GM21515 (cell line): ENCODE measurements at regions not wholly inside any gene's neighbourhood (a gene's known extent, or its start where the extent isn't known, plus 50 kb on each side); places are given as distances from the start of the nearest gene placed in this dataset.
"Not testable (repeated sequence)": the region's sequence is repeated elsewhere in the genome, so short reads cannot be mapped to it uniquely, and the experiment has no call there.

ENCODE experiments used
- ATAC-seq: cut with Tn5 transposase; IDR thresholded peaks from one replicate; pipeline ENCODE4 v1.9.1; 2021; ENCODE audit not compliant: unreplicated experiment

- no peak for ATAC-seq
Observed at GRCh38 chr3:190990898-190991297, 128.4 kb upstream of the GMNC start.

- ATAC-seq = no peak
Observed at GRCh38 chr3:190989218-190989617, 126.7 kb upstream of the GMNC start.

DNA sequence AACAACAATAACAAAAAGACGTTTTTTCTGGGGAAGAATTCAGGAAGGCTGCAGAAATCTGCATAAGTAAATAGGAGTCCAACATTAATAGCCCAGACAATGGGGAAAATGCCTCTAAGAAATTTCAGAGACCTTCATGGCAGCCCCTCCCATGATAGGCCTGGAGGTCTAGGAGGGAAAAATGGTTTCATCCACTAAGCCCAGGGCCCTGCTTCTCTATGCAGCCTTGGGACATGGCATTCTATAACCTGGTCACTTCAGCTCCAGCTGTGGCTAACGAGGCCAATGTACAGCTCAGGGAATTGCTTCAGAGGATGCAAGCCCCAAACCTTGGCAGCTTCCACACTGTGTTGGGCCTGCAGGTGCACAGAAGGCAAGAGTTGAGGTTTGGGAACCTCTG, 125.6 kb upstream of the GMNC start:
- ATAC-seq = no peak

- no peak for ATAC-seq
Observed at GRCh38 chr3:190984502-190985244, 122.2 kb upstream of the GMNC start.

DNA sequence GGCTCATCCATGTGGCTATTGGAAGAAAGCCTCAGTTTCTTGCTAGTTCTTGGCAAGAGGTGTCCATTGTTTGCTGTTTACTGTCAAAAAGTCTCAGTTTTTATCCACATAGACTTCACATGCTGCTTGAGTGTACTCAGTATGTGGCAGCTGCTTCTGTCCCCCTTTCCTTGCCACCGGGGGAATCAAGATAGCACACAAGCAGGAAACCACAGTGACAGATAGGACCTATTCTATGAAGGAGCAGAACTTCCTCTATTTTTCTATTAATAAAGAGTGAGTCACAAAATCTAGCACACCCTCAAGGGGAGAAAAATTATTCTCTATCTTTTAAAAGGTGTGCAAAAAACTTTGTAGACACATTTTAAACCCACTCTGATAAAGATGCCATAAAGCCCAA, 121.4 kb upstream of the GMNC start:
- peak; percentile 64 for ATAC-seq

DNA sequence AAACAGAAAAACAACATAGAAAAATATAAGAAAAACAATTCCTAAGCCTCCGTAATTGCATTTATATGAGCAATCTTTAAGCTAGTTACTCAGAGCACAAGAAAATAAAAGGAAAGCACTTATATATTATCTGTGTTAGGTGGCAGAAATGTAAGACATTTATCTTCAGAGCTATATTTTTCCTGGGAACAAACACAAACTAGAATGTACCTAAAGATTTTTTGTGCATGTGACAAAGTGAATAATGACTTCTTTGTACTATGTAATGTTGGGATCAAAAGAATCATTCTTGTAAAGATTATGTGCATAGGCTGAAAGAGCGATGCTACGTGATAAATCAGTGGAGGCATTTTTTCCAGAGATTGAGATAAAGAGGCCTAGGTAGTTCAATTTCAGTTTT, 111.3 kb upstream of the GMNC start:
- ATAC-seq = no peak

DNA sequence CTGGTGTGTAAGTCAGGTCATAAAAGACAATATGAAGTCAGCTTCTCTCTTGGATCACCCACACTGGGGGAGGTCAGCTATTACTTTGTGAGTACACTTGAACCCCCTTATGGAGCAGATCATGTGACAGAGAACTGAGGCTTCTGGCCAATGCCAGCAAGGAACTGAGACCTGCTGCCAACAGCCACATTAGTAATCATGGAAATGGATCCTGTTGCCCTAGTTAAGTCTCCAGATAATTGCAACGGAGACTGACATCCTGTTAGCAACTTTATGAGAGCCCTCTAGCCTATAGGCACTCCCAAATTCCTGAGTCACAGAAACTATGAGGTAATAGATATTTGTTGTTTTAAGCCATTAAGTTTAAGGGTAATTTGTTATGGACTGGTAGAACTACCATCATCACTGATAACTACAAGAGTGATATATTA, 110.4 kb upstream of the GMNC start:
- no peak for ATAC-seq

GRCh38 chr3:190972196-190972595, 109.7 kb upstream of the GMNC start:
- ATAC-seq = no peak

DNA sequence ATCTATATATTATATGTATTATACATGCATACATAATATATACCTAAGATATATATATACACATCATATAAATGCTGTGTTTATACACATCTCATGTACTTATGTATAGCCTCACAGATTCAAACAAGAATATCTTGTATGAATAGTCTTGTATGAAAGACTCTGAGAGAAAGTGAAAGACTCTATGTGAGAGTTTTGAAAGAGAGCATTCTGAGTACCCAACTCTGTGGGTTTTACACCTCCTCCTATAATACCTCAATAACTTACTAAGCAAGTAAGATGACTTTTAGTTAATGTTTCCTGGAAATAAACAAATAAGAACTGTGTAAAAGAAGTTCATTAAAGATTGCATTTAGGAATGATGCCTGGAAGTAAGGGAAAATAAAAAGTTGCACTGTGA, 108.1 kb upstream of the GMNC start:
- ATAC-seq = no peak

DNA sequence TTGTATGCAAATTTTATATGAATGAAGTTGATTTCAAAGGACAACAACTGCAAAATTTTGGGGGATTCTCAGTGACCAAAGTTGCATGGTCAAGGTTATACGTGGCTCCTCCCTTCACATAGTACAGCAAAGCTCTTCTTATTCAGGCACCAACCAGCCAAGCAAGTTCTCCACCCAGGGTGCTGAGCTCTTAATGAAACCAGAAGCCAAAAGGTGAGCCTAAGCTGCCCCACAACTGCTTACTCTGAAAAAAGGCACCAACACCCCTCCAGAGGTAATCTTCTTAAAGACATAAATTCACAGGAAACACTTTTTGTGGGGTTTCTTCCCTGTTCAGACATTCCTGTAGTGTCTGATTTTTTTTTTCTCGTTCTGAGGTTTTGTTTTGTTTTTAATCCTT, 106.1 kb upstream of the GMNC start:
- no peak for ATAC-seq

DNA sequence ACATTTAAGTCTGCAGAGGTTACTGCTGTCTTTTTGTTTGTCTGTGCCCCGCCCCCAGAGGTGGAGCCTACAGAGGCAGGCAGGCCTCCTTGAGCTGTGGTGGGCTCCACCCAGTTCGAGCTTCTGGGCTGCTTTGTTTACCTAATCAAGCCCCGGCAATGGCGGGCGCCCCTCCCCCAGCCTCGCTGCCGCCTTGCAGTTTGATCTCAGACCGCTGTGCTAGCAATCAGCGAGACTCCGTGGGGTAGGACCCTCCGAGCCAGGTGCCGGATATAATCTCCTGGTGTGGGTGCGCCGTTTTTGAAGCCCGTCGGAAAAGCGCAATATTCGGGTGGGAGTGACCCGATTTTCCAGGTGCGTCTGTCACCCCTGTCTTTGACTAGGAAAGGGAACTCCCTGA, 102.4 kb upstream of the GMNC start:
- ATAC-seq = not testable (repeated sequence)

DNA sequence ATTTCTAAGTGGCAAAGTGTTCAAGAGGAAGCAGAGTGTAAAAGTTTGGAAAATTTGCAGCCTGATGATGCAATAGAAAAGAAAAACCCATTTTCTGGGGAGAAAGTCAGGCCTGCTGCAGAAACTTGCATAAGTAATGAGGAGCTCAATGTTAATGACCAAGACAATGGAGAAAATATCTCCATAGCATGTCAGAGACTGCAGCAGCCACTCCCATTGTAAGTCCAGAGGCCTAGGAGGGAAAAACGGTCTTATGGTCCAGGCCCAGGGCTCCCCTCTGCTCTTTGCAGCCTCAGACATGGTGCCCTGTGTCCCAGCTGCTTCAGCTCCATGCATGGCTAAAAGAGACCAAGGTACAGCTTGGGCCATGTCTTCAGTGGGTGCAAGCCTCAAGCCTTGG, 96.6 kb upstream of the GMNC start:
- ATAC-seq = no peak

DNA sequence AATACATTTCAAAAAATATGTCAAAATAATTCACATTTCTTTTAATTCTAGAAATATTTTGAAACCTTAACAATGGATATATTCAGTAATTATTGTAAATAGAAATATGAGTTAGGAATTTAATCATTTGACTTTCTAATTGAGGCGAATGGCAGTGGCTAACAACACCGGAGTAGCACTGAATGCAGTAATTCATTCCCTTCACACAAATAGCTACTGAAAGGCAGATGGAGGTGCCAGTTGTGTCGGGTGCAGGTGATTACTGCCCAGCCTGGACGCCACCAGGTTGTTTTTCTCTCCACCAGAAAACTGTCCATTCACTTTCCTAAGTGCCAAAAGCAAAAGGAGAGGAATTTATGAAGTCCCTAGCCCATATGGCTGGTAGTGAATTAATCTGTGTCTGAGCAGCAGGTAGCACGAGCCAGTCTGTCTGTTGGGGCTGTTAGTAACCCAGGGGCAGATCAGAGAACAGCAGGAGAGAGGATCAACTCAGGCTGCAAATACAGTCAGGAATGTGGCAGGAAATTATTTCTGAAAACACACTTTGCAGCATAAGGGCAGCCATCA, 79.3 kb upstream of the GMNC start:
- ATAC-seq = no peak

GRCh38 chr3:190934616-190935015, 72.1 kb upstream of the GMNC start:
- ATAC-seq = not testable (repeated sequence)

DNA sequence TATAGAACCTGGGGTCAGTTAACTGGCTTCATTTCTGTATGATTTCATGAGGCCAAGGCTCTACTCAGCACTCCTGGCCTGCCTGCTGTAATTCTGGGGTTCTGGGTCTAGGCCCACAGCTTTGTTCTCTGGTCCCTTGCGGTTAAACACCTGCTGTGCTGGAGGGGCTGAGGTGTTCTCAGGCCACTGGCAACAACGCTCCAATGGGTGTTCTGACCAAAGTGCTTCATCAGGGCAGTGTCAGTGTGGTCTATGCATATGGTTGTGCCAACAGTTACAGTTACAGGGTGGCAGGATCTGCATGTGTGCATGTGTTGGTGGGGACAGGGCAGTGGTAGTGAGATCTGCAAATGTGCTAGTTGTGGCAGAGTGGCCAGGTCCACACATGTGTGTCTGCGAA, 64.1 kb upstream of the GMNC start:
- no peak for ATAC-seq

- no peak for ATAC-seq
Observed at GRCh38 chr3:190912736-190913135, 50.2 kb upstream of the GMNC start.
